GM21447 (cell line): ENCODE measurements at regions not wholly inside any gene's neighbourhood (a gene's known extent, or its start where the extent isn't known, plus 50 kb on each side); places are given as distances from the start of the nearest gene placed in this dataset.

ENCODE experiments used
- ATAC-seq: cut with Tn5 transposase; IDR thresholded peaks from one replicate; pipeline ENCODE4 v1.9.1; 2021; ENCODE audit not compliant: unreplicated experiment

GRCh38 chr1:201705389-201705788 is 123.6 kb upstream of the IPO9 start:
- no peak for ATAC-seq

- no peak for ATAC-seq
Measured at GRCh38 chr1:201706109-201706508, 122.8 kb upstream of the IPO9 start.

DNA sequence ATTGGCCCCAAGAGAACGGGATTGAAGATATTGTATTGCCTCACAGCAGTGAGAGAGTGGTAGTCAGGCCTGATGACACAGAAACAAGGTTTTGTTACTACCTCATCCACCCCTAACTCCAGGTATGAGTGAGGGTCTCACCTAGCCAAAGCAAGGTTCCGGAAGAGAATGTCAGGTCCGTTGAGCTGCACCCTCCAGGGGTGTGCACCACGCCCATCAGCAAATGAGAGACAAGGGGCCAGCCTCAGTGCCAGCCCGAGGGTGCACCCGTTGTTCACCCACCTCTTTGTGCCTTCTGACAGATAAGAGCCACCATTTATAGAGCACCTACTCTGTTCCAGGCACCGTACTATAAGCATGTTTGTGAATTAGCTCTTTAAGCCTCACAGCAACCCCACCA is 121.9 kb upstream of the IPO9 start:
- ATAC-seq, result no peak

DNA sequence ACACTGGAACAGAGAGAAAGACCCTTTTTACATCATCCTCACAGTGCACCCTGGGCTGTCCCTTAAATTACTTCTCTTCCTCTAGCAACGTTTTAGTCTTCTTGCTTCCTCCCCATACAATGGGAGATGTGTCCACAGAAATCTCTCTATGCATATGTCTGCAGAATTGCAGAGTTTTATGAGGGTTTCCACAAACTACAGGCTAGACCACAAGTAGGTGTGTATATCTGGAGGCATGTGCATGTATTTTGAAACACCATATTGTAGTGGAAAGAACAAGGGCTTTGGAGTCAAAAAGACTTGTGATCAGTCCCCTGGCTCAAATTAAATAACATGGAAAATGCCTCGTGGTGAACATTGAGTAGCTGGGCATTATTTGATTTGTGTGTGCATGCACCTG is 121.3 kb upstream of the IPO9 start:
- no peak for ATAC-seq

DNA sequence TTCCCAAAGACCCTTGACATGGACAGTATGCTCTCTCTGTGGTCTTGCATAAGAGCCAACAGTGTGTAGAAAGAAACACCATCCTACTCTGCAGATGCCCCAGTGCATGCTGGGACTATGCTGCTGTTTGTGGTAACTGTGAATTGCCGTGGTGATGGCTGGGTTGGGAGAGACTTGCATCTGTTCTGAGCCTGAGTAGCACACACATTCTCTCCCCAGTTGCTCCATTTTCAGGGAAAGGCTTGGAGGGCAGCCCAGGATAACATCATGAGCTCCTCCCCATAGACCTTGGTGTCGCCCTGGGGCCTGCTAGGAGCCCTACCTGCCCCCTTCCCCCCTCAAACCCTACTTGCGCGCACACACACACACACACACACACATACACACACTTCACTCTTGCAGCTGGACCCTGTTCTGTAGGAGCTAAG is 120.9 kb upstream of the IPO9 start:
- ATAC-seq, result no peak

GRCh38 chr1:201708691-201709090 is 120.3 kb upstream of the IPO9 start:
- ATAC-seq, result no peak

DNA sequence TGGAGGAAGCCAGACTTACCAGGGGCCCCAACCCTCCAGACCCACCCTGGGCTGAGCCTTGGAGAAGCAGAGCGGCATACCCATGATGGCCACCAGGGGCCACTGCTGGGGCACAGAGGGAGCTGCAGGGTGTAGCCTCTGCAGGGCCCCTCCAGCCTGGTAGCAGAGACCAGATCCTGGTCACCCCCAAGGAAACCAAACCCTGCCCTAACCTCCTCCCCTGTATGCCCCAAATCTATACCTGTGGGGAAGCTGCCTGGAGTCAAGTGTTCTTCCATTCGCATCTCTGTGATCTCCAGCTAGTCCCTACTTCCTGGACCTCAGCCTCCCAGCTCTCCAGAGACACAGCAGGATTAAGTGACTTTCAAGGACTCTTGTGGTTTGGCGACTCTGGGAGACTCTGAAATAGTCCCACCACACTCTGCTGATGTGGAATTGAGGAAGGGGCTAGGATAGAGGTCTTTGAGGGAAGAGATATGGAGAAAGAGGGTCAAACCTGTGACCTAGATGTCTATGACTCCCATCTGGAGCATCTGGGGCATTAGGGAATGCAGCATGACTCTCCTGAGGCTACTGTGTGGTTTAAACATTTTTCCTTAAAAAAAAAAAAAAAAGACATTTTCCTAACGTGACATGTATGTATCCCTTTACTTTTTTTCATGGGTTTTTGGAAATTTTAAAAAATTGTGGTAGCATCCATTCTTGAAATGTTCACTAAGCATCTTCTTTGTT is 119.2 kb upstream of the IPO9 start:
- ATAC-seq, result peak; percentile 70

DNA sequence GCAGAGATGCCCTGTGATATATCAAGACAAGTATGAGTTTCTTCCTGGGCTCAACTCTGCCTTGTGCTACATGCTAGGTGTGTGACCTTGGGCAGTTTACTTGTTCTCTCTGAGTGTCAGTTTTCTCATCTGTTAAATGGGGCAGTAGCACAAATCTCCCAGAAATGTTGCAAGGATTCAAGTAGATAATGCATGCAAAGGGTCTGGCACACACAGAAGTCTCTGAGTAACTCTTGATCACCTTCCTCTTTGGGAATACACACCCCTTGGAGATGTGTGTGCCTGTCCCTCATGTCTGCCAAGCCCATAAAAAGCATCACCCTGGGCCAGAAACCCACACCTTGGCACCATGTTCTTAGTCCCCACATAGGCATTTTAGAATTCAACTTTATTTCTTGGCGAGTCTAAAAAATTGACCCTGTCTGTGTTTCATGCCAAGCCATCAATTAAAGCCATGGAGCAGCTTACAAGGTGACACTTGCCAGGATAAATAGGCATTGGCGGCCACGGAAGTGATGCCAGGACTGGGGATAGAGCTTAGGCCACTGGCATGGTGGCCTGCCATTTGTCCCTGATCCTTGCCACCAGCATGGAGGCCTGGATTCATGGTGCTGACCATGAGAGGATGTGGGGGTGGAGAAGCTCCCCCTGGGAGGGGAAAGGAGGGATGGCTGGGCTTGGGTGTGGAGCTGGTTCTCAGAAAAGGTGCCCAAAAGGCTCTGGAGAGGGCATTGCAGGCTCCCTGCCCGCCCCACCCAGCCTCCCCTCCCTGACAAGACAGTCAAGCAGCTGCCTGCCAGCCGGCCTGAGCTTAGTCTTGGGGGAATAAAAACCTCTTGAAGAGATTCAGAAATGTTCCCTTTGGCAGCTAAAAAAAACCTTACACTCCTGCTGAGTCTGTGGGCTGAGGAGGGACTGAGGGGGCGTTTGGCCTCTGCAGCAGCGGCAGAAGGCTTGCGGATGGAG is 118.0 kb upstream of the IPO9 start:
- ATAC-seq, result no peak

- no peak for ATAC-seq
Measured at GRCh38 chr1:201711811-201712210, 117.1 kb upstream of the IPO9 start.

GRCh38 chr1:201712387-201713085 is 116.4 kb upstream of the IPO9 start:
- no peak for ATAC-seq

GRCh38 chr1:201713086-201713810 is 115.7 kb upstream of the IPO9 start:
- ATAC-seq, result no peak

- no peak for ATAC-seq
Measured at GRCh38 chr1:201714542-201715329, 114.2 kb upstream of the IPO9 start.

- ATAC-seq, result no peak
Measured at GRCh38 chr1:201715351-201715750, 113.6 kb upstream of the IPO9 start.

- ATAC-seq, result no peak
Measured at GRCh38 chr1:201715801-201716741, 112.9 kb upstream of the IPO9 start.

- no peak for ATAC-seq
Measured at GRCh38 chr1:201716742-201717135, 112.2 kb upstream of the IPO9 start.

DNA sequence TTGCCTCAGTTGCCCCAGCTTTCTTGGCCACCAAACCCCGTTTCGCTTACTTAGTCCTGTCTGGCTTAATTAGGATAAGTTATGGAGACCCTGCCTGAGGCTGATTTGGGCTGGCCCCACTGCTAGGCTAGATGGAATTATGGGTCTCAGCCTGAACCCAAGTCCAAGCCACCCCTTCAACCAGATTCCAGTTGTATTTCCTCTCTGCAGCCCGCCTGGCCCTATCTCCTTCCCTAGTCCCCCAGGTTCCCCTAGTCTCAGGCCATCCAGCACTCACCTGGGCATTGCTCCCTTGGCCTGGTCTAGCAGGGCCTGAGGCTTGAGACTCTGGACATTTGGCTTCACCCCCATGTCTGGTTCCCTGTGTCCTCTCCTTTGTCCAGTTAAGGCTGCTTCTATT is 111.7 kb upstream of the IPO9 start:
- no peak for ATAC-seq

DNA sequence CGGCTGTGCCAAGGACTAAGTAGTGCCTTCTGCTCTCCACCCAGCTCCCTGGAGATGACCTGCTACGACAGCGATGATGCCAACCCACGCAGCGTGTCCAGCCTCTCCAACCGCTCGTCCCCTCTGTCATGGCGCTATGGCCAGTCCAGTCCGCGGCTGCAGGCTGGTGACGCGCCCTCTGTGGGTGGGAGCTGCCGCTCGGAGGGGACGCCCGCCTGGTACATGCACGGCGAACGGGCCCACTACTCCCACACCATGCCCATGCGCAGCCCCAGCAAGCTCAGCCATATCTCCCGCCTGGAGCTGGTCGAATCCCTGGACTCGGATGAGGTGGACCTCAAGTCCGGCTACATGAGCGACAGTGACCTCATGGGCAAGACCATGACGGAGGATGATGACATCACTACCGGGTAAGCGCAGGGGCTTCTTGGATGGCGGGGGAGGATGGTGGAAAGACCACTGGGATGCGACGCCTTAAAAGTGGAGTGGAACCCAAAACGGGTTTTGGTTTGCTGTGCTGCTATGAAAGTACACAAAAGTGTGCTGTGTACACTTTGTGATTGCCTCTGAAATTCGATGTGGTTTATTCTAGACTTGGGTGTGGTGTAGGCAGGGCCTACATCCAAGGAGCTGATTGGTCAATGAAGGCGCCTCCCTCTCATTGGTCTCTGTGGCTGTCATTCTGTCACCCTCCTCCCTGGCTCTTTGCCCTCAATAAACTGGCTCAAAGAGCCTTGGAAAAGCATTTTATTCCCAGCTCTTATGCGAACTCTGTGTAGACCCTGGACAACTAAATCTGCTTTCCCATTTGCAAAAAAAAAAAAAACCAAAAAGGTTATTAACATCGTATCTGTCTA is 110.4 kb upstream of the IPO9 start:
- ATAC-seq, result no peak
